IMR-90 (cell line): ENCODE measurements at regions not wholly inside any gene's neighbourhood (a gene's known extent, or its start where the extent isn't known, plus 50 kb on each side); places are given as distances from the start of the nearest gene placed in this dataset.

ENCODE experiments used
- ATAC-seq: fragments of 200-7000 bp; cut with Tn5 transposase; 2 replicates; pipeline ENCODE4 v1.9.1; 2020; ENCODE audit warnings: low read depth, mild to moderate bottlenecking, moderate library complexity
- BruUV-seq: library from RNA; stranded (reverse); fragments of 400-500 nt; replicated peaks from 2 replicates; lab custom pipeline; 2021; lab: Mats Ljungman, UMichigan
- CTCF ChIA-PET: fragments of 300-600 bp; formaldehyde crosslinking; extraction: SDS; loops from one replicate; lab custom pipeline; 2021; ENCODE audit warnings: antibody characterized with exemption; lab: Yijun Ruan, JAX
- POLR2A ChIA-PET: fragments of 300-600 bp; sonication (Branson Sonifier 250); formaldehyde crosslinking; loops from one replicate; lab custom pipeline; 2022; ENCODE audit warnings: antibody characterized with exemption; ENCODE audit not compliant: unreplicated experiment; lab: Charles Lee
- DNase-seq: peaks from one replicate; pipeline ENCODE4 v3.0.0; 2013
- H2AFZ ChIP-seq: replicated peaks from 2 replicates; pipeline ENCODE3; 2013; ENCODE audit warnings: low read length, mild to moderate bottlenecking; ENCODE audit not compliant: poor library complexity
- H2AK5ac ChIP-seq: 2 replicates; pipeline ENCODE4 v1.6.1; 2013; ENCODE audit warnings: low read depth, low read length, inconsistent platforms
- H2AK9ac ChIP-seq: replicated peaks from 2 replicates; pipeline ENCODE3; 2013; ENCODE audit warnings: mild to moderate bottlenecking, low read depth, low read length, moderate library complexity; ENCODE audit not compliant: poor library complexity
- H2BK120ac ChIP-seq: 2 replicates; pipeline ENCODE4 v1.6.1; 2013; ENCODE audit warnings: low read depth, low read length, inconsistent platforms
- H2BK15ac ChIP-seq: 3 replicates; pipeline ENCODE4 v1.6.1; 2013; ENCODE audit warnings: low read depth, low read length, inconsistent platforms
- H2BK20ac ChIP-seq: 2 replicates; pipeline ENCODE4 v1.6.1; 2013; ENCODE audit warnings: low read depth, mild to moderate bottlenecking, inconsistent platforms, low read length, moderate library complexity
- H2BK5ac ChIP-seq: 2 replicates; pipeline ENCODE4 v1.6.1; 2013; ENCODE audit warnings: mild to moderate bottlenecking, low read depth, low read length, inconsistent platforms; ENCODE audit not compliant: poor library complexity, severe bottlenecking
- H3K14ac ChIP-seq: replicated peaks from 2 replicates; pipeline ENCODE4 v1.6.1; 2013; ENCODE audit warnings: low read depth, low read length, inconsistent platforms
- H3K18ac ChIP-seq: 2 replicates; pipeline ENCODE4 v1.6.1; 2013; ENCODE audit warnings: low read depth, low read length, control low read depth
- H3K23ac ChIP-seq: 2 replicates; pipeline ENCODE4 v1.6.1; 2013; ENCODE audit warnings: low read depth, low read length, inconsistent platforms
- H3K27ac ChIP-seq: 2 replicates; pipeline ENCODE4 v1.5.1; 2013; ENCODE audit warnings: mild to moderate bottlenecking, control low read depth, low read length; ENCODE audit not compliant: insufficient read depth
- H3K27me3 ChIP-seq: 2 replicates; pipeline ENCODE4 v1.6.1; 2013; ENCODE audit warnings: low read length; ENCODE audit not compliant: control insufficient read depth, insufficient read depth
- H3K36me3 ChIP-seq: 2 replicates; pipeline ENCODE4 v1.6.1; 2013; ENCODE audit warnings: low read length, mixed read lengths; ENCODE audit not compliant: control insufficient read depth, insufficient read depth
- H3K4ac ChIP-seq: 2 replicates; pipeline ENCODE4 v1.6.1; 2013; ENCODE audit warnings: low read depth, low read length, inconsistent platforms
- H3K4me1 ChIP-seq: 2 replicates; pipeline ENCODE4 v1.6.1; 2013; ENCODE audit warnings: low read length, mixed read lengths; ENCODE audit not compliant: control insufficient read depth, insufficient read depth
- H3K4me2 ChIP-seq: 2 replicates; pipeline ENCODE4 v1.6.1; 2013; ENCODE audit warnings: low read depth, mild to moderate bottlenecking, control low read depth, low read length, moderate library complexity
- H3K4me3 ChIP-seq: 2 replicates; pipeline ENCODE4 v1.5.1; 2013; ENCODE audit warnings: low read depth, mild to moderate bottlenecking, control low read depth, low read length, moderate library complexity; ENCODE audit not compliant: insufficient read depth
- H3K56ac ChIP-seq: 2 replicates; pipeline ENCODE4 v1.6.1; 2013; ENCODE audit warnings: low read length, inconsistent platforms; ENCODE audit not compliant: insufficient read depth; ENCODE audit errors: extremely low read depth
- H3K79me1 ChIP-seq, 2 experiments: 2 replicates each; pipeline ENCODE4 v1.6.1; 2013; ENCODE audit warnings: low read length in 2 of 2, inconsistent platforms in 1 of 2, low read depth in 1 of 2
- H3K9ac ChIP-seq: 2 replicates; pipeline ENCODE4 v1.6.1; 2013; ENCODE audit warnings: low read depth, low read length, control low read depth
- H3K9me1 ChIP-seq: 2 replicates; pipeline ENCODE4 v1.6.1; 2013; ENCODE audit warnings: low read length, inconsistent platforms; ENCODE audit not compliant: insufficient read depth
- H3K9me3 ChIP-seq: 2 replicates; pipeline ENCODE4 v1.6.1; 2013; ENCODE audit warnings: low read length; ENCODE audit not compliant: control insufficient read depth, insufficient read depth
- H4K20me1 ChIP-seq: 2 replicates; pipeline ENCODE4 v1.6.1; 2013; ENCODE audit warnings: low read length, inconsistent platforms; ENCODE audit not compliant: insufficient read depth
- H4K5ac ChIP-seq: 2 replicates; pipeline ENCODE4 v1.6.1; 2013; ENCODE audit warnings: mild to moderate bottlenecking, low read depth, low read length, control low read depth
- H4K8ac ChIP-seq, 2 experiments: 2 replicates each; pipeline ENCODE4 v1.6.1; 2013; ENCODE audit warnings: low read depth in 2 of 2, low read length in 2 of 2, control low read depth in 1 of 2, inconsistent platforms in 1 of 2
- H4K91ac ChIP-seq: 2 replicates; pipeline ENCODE4 v1.6.1; 2013; ENCODE audit warnings: low read depth, low read length, inconsistent platforms; ENCODE audit not compliant: insufficient read depth
- BHLHE40 ChIP-seq: fragments of 150-350 bp; IDR thresholded peaks from 2 replicates; pipeline ENCODE4 v1.6.1; 2016; ENCODE audit warnings: mild to moderate bottlenecking, low read depth, low read length
- CHD1 ChIP-seq: IDR thresholded peaks from 2 replicates; pipeline ENCODE4 v1.6.1; 2012; ENCODE audit warnings: low read depth, low read length, improper control_type of control experiment
- FOS ChIP-seq: fragments of 150-350 bp; IDR thresholded peaks from 2 replicates; pipeline ENCODE4 v1.6.1; 2016; ENCODE audit warnings: low read depth, low read length
- MAFK ChIP-seq: IDR thresholded peaks from 2 replicates; pipeline ENCODE4 v1.6.1; 2012; ENCODE audit warnings: low read depth, low read length, improper control_type of control experiment
- MXI1 ChIP-seq: IDR thresholded peaks from 2 replicates; pipeline ENCODE4 v1.6.1; 2012; ENCODE audit warnings: low read depth, mild to moderate bottlenecking, low read length, moderate library complexity, borderline replicate concordance
- NFE2L2 ChIP-seq: fragments of 150-350 bp; IDR thresholded peaks from 2 replicates; pipeline ENCODE4 v1.6.1; 2016; ENCODE audit warnings: low read depth, mild to moderate bottlenecking, low read length
- POLR2A ChIP-seq: IDR thresholded peaks from 2 replicates; pipeline ENCODE4 v1.6.1; 2012; ENCODE audit warnings: mild to moderate bottlenecking, low read depth, low read length
- RAD21 ChIP-seq: IDR thresholded peaks from 2 replicates; pipeline ENCODE4 v1.6.1; 2012; ENCODE audit warnings: low read length, improper control_type of control experiment
- RCOR1 ChIP-seq: IDR thresholded peaks from 2 replicates; pipeline ENCODE4 v1.6.1; 2012; ENCODE audit warnings: mild to moderate bottlenecking, low read length, improper control_type of control experiment; ENCODE audit not compliant: insufficient replicate concordance
- WGBS, 2 experiments: methylation state at CpG; one replicate each; pipeline versions ENCODE4 v1.1.5 to v1.1.7; 2013; ENCODE audit warnings: missing lambda C conversion rate in 2 of 2; ENCODE audit not compliant: insufficient read length in 1 of 2; ENCODE audit errors: extremely low coverage in 2 of 2; 5-methylcytosine and 5-hydroxymethylcytosine counted together
- dilution Hi-C: fragments of 300-500 bp; cut with HindIII; formaldehyde crosslinking; loops from one replicate; pipeline ENCODE4 v1.14.3; 2018; ENCODE audit warnings: low sequenced_read_pairs; ENCODE audit not compliant: unreplicated experiment
- in situ Hi-C: fragments of 300-500 bp; cut with MboI; formaldehyde crosslinking; loops from 3 replicates; pipeline ENCODE4 v1.14.3; 2019; ENCODE audit warnings: low sequenced_read_pairs, inconsistent platforms, mixed read lengths
- intact Hi-C: fragments of 100-400 bp; cut with micrococcal nuclease; formaldehyde crosslinking; loops from 2 replicates; pipeline ENCODE4 v1.10.0; 2022
- TF ChIP-seq, protein P1 (sequence below): conservative IDR thresholded peaks from 2 replicates; pipeline ENCODE4 v1.5.1; 2012; ENCODE audit warnings: mild to moderate bottlenecking, low read depth, low read length, improper control_type of control experiment

GRCh38 chr10:44567471-44567870, 182.6 kb upstream of the CXCL12 start:
- peak; percentile 76 for DNase-seq
- dilution Hi-C loops = no loop called here
- no peak overlapping the region for H3K14ac ChIP-seq

More at GRCh38 chr10:44567471-44567870, 182.6 kb upstream of the CXCL12 start:
- peaks cover 10% of the 10 kb centered on the region for H3K4me1 ChIP-seq
- ATAC-seq = peak; percentile 50
- H3K9me3 ChIP-seq = no peaks in the 10 kb centered on the region
- no peaks in the 10 kb centered on the region for H3K27me3 ChIP-seq
- no peak overlapping the region for H2BK20ac ChIP-seq
- ChIA-PET CTCF (no interaction called here), POLR2A (no interaction called here)
- H2BK120ac ChIP-seq = no peak overlapping the region
- no peak overlapping the region for H2BK15ac ChIP-seq
- no peak overlapping the region for H2AK5ac ChIP-seq
- H3K79me1 ChIP-seq = no peaks in the 10 kb centered on the region; a peak in 1 of 4 replicates
- intact Hi-C loops (loop anchor here (10.0 kb wide), 1 partner anchor 287 kb away; no protein-coding TSS in a partner anchor), in situ Hi-C loops (no loop called here)
- H4K8ac ChIP-seq = no peak overlapping the region
- no peak overlapping the region for H4K5ac ChIP-seq
- H4K20me1 ChIP-seq = no peaks in the 10 kb centered on the region
- no CpG with 5 or more reads among the region's 1 CpG for WGBS, 2 experiments
- no peak overlapping the region for H2AFZ ChIP-seq
- no peak for TF ChIP-seq MXI1
- no peak for TF ChIP-seq CHD1
- TF ChIP-seq, protein P1, sequence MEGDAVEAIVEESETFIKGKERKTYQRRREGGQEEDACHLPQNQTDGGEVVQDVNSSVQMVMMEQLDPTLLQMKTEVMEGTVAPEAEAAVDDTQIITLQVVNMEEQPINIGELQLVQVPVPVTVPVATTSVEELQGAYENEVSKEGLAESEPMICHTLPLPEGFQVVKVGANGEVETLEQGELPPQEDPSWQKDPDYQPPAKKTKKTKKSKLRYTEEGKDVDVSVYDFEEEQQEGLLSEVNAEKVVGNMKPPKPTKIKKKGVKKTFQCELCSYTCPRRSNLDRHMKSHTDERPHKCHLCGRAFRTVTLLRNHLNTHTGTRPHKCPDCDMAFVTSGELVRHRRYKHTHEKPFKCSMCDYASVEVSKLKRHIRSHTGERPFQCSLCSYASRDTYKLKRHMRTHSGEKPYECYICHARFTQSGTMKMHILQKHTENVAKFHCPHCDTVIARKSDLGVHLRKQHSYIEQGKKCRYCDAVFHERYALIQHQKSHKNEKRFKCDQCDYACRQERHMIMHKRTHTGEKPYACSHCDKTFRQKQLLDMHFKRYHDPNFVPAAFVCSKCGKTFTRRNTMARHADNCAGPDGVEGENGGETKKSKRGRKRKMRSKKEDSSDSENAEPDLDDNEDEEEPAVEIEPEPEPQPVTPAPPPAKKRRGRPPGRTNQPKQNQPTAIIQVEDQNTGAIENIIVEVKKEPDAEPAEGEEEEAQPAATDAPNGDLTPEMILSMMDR = no peak
- no peak for TF ChIP-seq RAD21
- no peak for TF ChIP-seq BHLHE40
- no peak for TF ChIP-seq RCOR1
- TF ChIP-seq NFE2L2 = no peak
- TF ChIP-seq MAFK = no peak
- no peak for TF ChIP-seq FOS
- TF ChIP-seq POLR2A = no peak
- H2BK5ac ChIP-seq = no peak overlapping the region
- no peak overlapping the region for H3K4me3 ChIP-seq
- H3K9me1 ChIP-seq = peaks cover 8% of the 10 kb centered on the region
- H4K91ac ChIP-seq = no peak overlapping the region
- H3K36me3 ChIP-seq = no peaks in the 10 kb centered on the region
- H3K4me2 ChIP-seq = no peak overlapping the region
- H3K27ac ChIP-seq = no peak overlapping the region
- no peak overlapping the region for H3K56ac ChIP-seq
- no peak overlapping the region for H3K4ac ChIP-seq
- no peak overlapping the region for H2AK9ac ChIP-seq
- H3K9ac ChIP-seq = no peak overlapping the region
- H3K18ac ChIP-seq = no peak overlapping the region
- no TSS peak for BruUV-seq
- H3K23ac ChIP-seq = no peak overlapping the region
